Spinal cord (tissue), 9 donors: ENCODE measurements at regions not wholly inside any gene's neighbourhood (a gene's known extent, or its start where the extent isn't known, plus 50 kb on each side); places are given as distances from the start of the nearest gene placed in this dataset.
A peak's percentile ranks its signal among the peaks of the same experiment; 100 is the strongest.

Experiments
- DNase-seq, 6 donors: peaks; one replicate each; pipeline versions ENCODE4 v3.0.0 to v3.0.0-alpha.2; 2013 to 2015; ENCODE audit warnings: low spot score in 6 of 6, low read depth in 4 of 6
- H3K27ac ChIP-seq: one replicate; pipeline ENCODE4 v1.5.1; 2013; ENCODE audit warnings: low read depth, low read length, control low read depth
- H3K27me3 ChIP-seq: one replicate; pipeline ENCODE4 v1.6.1; 2013; ENCODE audit warnings: low read length; ENCODE audit not compliant: control insufficient read depth, insufficient read depth
- H3K36me3 ChIP-seq: one replicate; pipeline ENCODE4 v1.6.1; 2013; ENCODE audit warnings: low read length; ENCODE audit not compliant: control insufficient read depth, insufficient read depth
- H3K4me1 ChIP-seq: one replicate; pipeline ENCODE4 v1.6.1; 2013; ENCODE audit warnings: low read length; ENCODE audit not compliant: control insufficient read depth, insufficient read depth
- H3K4me3 ChIP-seq: one replicate; pipeline ENCODE4 v1.5.1; 2013; ENCODE audit warnings: low read depth, low read length, control low read depth
- H3K9me3 ChIP-seq: one replicate; pipeline ENCODE4 v1.6.1; 2013; ENCODE audit warnings: low read length; ENCODE audit not compliant: control insufficient read depth, insufficient read depth
- WGBS: methylation state at CpG from one replicate; pipeline ENCODE4 v1.1.5; 2013; ENCODE audit warnings: missing lambda C conversion rate; ENCODE audit not compliant: insufficient coverage; 5-methylcytosine and 5-hydroxymethylcytosine counted together
- donor health status: healthy.

- Histone ChIP-seq H3K4me3 (no peak overlapping the region), H3K27me3 (no peaks in the 10 kb centered on the region), H3K36me3 (no peaks in the 10 kb centered on the region), H3K9me3 (no peaks in the 10 kb centered on the region), H3K27ac (no peak overlapping the region), H3K4me1 (no peaks in the 10 kb centered on the region)
- WGBS, result no CpG with 5 or more reads among the region's 5 CpGs
- DNase-seq, result peak in 1 of 6 donors; percentile 16
These were observed 739.7 kb upstream of the RIOK2 start for GRCh38 chr5:97922776-97923175.

- DNase-seq, result no peak
- H3K9me3 ChIP-seq, result no peaks in the 10 kb centered on the region
- no peaks in the 10 kb centered on the region for H3K27me3 ChIP-seq
- no peak overlapping the region for H3K27ac ChIP-seq
- no peaks in the 10 kb centered on the region for H3K4me1 ChIP-seq
- H3K4me3 ChIP-seq, result no peak overlapping the region
- H3K36me3 ChIP-seq, result no peaks in the 10 kb centered on the region
These were observed 740.4 kb upstream of the RIOK2 start for GRCh38 chr5:97923496-97923895.

- no peaks in the 10 kb centered on the region for H3K4me1 ChIP-seq
- no peaks in the 10 kb centered on the region for H3K27me3 ChIP-seq
- no peak overlapping the region for H3K27ac ChIP-seq
- no peaks in the 10 kb centered on the region for H3K36me3 ChIP-seq
- WGBS, result no CpG with 5 or more reads among the region's 1 CpG
- no peak for DNase-seq
- no peaks in the 10 kb centered on the region for H3K9me3 ChIP-seq
- H3K4me3 ChIP-seq, result no peak overlapping the region
These were observed 741.0 kb upstream of the RIOK2 start for GRCh38 chr5:97923997-97924396.

GRCh38 chr5:97929383-97929782, 746.3 kb upstream of the RIOK2 start:
- WGBS, result 80% methylated on average over 1 of the region's 1 CpG
- H3K4me1 ChIP-seq, result no peaks in the 10 kb centered on the region
- no peaks in the 10 kb centered on the region for H3K9me3 ChIP-seq
- H3K4me3 ChIP-seq, result no peak overlapping the region
- no peaks in the 10 kb centered on the region for H3K36me3 ChIP-seq
- DNase-seq, result no peak
- H3K27ac ChIP-seq, result no peak overlapping the region
- no peaks in the 10 kb centered on the region for H3K27me3 ChIP-seq

GRCh38 chr5:97931829-97932228, 748.8 kb upstream of the RIOK2 start:
- H3K9me3 ChIP-seq, result no peaks in the 10 kb centered on the region
- no peaks in the 10 kb centered on the region for H3K4me1 ChIP-seq
- no peak for DNase-seq
- H3K27me3 ChIP-seq, result no peaks in the 10 kb centered on the region
- H3K36me3 ChIP-seq, result no peaks in the 10 kb centered on the region
- H3K4me3 ChIP-seq, result no peak overlapping the region
- H3K27ac ChIP-seq, result no peak overlapping the region

GRCh38 chr5:97936231-97936630, 753.2 kb upstream of the RIOK2 start:
- Histone ChIP-seq H3K9me3 (no peaks in the 10 kb centered on the region), H3K4me3 (no peak overlapping the region), H3K4me1 (no peaks in the 10 kb centered on the region), H3K27me3 (no peaks in the 10 kb centered on the region), H3K36me3 (no peaks in the 10 kb centered on the region), H3K27ac (no peak overlapping the region)
- no peak for DNase-seq
- WGBS, result 17% methylated on average over 1 of the region's 1 CpG

GRCh38 chr5:97937846-97938245, 754.8 kb upstream of the RIOK2 start:
- Histone ChIP-seq H3K4me3 (no peak overlapping the region), H3K27me3 (no peaks in the 10 kb centered on the region), H3K4me1 (no peaks in the 10 kb centered on the region), H3K9me3 (no peaks in the 10 kb centered on the region), H3K27ac (no peak overlapping the region), H3K36me3 (no peaks in the 10 kb centered on the region)
- WGBS, result 87% methylated on average over 2 of the region's 2 CpGs
- no peak for DNase-seq

GRCh38 chr5:97943036-97943435, 760.0 kb upstream of the RIOK2 start:
- H3K36me3 ChIP-seq, result no peaks in the 10 kb centered on the region
- no peak overlapping the region for H3K27ac ChIP-seq
- no peaks in the 10 kb centered on the region for H3K27me3 ChIP-seq
- H3K4me1 ChIP-seq, result no peaks in the 10 kb centered on the region
- no peak for DNase-seq
- no peaks in the 10 kb centered on the region for H3K9me3 ChIP-seq
- no peak overlapping the region for H3K4me3 ChIP-seq

GRCh38 chr5:97951139-97951538, 768.1 kb upstream of the RIOK2 start:
- H3K27me3 ChIP-seq, result no peaks in the 10 kb centered on the region
- no peaks in the 10 kb centered on the region for H3K36me3 ChIP-seq
- H3K27ac ChIP-seq, result no peak overlapping the region
- no peak overlapping the region for H3K4me3 ChIP-seq
- no peaks in the 10 kb centered on the region for H3K9me3 ChIP-seq
- WGBS, result no CpG with 5 or more reads among the region's 2 CpGs
- no peaks in the 10 kb centered on the region for H3K4me1 ChIP-seq
- DNase-seq, result no peak

GRCh38 chr5:97955450-97955849, 772.4 kb upstream of the RIOK2 start:
- Histone ChIP-seq H3K27me3 (no peaks in the 10 kb centered on the region), H3K4me3 (no peak overlapping the region), H3K9me3 (no peaks in the 10 kb centered on the region), H3K27ac (no peak overlapping the region), H3K36me3 (no peaks in the 10 kb centered on the region), H3K4me1 (no peaks in the 10 kb centered on the region)
- 100% methylated on average over 1 of the region's 1 CpG for WGBS
- DNase-seq, result no peak

- no peaks in the 10 kb centered on the region for H3K27me3 ChIP-seq
- DNase-seq, result peak in 1 of 6 donors; percentile 6
- no peaks in the 10 kb centered on the region for H3K9me3 ChIP-seq
- H3K4me1 ChIP-seq, result no peaks in the 10 kb centered on the region
- no peak overlapping the region for H3K27ac ChIP-seq
- H3K4me3 ChIP-seq, result no peak overlapping the region
- H3K36me3 ChIP-seq, result no peaks in the 10 kb centered on the region
- WGBS, result no CpG with 5 or more reads among the region's 3 CpGs
These were observed 784.2 kb upstream of the RIOK2 start for GRCh38 chr5:97967292-97967691.
